ENCODE measurements at regions not wholly inside any gene's neighbourhood (a gene's known extent, or its start where the extent isn't known, plus 50 kb on each side); places are given as distances from the start of the nearest gene placed in this dataset.

DNA sequence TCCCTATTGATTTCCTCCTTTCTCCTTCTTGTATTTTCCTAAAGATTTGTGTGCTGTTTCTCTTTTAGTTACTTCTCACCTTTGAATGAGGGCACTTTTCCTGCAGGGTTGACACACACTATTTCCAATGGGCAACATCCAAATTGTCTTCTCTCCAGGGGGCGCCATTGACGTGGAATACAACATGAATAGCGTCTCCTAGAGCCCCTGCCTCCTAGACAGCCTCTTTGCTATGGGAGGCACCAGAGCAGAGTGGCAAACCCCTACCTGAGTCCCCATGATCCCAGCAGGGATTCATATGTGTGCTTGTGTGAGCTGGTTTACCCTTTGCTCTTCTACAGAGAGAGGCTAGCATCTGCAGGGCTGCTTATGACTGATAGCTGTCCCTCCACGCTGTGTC is 61.3 kb upstream of the ITSN2 start:
- H3K36me3 Mint-ChIP-seq (ENCODE audit: low read depth, unreplicated experiment) = no peaks in the 10 kb centered on the region
- H3K9me3 Mint-ChIP-seq (ENCODE audit: unreplicated experiment) = no peaks in the 10 kb centered on the region
- TF ChIP-seq, protein P1, sequence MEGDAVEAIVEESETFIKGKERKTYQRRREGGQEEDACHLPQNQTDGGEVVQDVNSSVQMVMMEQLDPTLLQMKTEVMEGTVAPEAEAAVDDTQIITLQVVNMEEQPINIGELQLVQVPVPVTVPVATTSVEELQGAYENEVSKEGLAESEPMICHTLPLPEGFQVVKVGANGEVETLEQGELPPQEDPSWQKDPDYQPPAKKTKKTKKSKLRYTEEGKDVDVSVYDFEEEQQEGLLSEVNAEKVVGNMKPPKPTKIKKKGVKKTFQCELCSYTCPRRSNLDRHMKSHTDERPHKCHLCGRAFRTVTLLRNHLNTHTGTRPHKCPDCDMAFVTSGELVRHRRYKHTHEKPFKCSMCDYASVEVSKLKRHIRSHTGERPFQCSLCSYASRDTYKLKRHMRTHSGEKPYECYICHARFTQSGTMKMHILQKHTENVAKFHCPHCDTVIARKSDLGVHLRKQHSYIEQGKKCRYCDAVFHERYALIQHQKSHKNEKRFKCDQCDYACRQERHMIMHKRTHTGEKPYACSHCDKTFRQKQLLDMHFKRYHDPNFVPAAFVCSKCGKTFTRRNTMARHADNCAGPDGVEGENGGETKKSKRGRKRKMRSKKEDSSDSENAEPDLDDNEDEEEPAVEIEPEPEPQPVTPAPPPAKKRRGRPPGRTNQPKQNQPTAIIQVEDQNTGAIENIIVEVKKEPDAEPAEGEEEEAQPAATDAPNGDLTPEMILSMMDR (IDR thresholded peaks at IDR 0.05; ENCODE audit: unreplicated experiment) = peak; percentile 33
- peak; percentile 82 for DNase-seq (ENCODE audit: low spot score)
- no peak overlapping the region for H3K4me3 Mint-ChIP-seq (ENCODE audit: unreplicated experiment)
- H3K27me3 Mint-ChIP-seq (ENCODE audit: unreplicated experiment) = no peaks in the 10 kb centered on the region
- no peaks in the 10 kb centered on the region for H3K4me1 Mint-ChIP-seq (ENCODE audit: unreplicated experiment)
- H3K27ac Mint-ChIP-seq (ENCODE audit: unreplicated experiment) = no peak overlapping the region

DNA sequence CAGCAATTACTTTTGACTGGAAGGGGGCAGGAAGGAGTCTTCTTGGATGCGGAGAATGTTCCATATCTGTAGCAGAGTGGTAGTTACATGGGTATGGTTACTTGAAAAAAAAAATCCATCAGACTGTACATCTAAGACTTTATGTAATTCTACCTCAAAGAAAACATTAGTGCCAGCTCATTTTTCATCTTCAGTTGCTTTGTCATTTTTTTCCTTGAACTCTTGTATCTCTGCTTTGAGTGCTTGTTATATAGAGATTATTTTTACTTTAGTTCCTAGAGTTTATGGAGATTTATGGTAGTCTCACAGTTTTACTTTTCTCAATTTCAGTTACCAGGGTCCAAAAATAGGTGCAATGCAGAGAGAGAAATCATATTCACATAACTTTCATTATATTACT is 60.0 kb upstream of the ITSN2 start:
- no peak for DNase-seq (ENCODE audit: low spot score)
- Mint-ChIP-seq H3K27ac (ENCODE audit: unreplicated experiment) (no peak overlapping the region), H3K36me3 (ENCODE audit: low read depth, unreplicated experiment) (no peaks in the 10 kb centered on the region), H3K4me3 (ENCODE audit: unreplicated experiment) (no peak overlapping the region), H3K4me1 (ENCODE audit: unreplicated experiment) (no peaks in the 10 kb centered on the region), H3K27me3 (ENCODE audit: unreplicated experiment) (no peaks in the 10 kb centered on the region), H3K9me3 (ENCODE audit: unreplicated experiment) (no peaks in the 10 kb centered on the region)
- TF ChIP-seq, protein P1 (IDR thresholded peaks at IDR 0.05; ENCODE audit: unreplicated experiment) = no peak

DNA sequence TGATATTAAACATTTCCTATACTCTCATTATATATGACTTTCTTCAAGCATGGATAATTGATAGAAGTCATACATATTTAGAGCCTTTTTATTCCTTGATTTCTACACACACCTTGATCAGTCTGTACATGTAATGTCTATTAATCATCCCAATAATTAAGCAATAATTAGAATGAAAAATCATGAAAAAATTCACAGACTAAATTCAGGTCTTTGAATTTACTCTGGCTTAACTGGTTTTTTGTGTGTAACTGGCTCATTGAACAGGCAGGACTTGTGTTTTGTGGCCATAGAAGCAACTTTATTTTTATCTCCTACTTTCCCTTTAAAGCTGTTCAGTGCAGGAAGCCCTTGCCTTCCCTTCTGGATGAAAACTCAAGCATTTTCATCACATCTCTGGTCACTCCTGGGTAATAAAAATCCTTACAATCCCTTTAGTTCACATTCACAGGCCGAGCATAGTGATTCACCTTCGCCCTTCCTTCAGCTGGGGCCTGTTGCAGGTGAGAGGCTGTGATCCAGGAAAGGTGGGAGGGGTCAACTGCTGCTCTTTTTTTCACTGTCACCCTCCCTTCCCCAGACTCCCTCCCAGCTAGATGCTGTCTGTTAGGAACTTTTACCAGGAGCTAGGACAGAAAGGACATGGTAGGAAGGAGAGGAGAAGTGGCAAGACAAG is 58.0 kb upstream of the ITSN2 start:
- no peak for DNase-seq (ENCODE audit: low spot score)
- TF ChIP-seq, protein P1 (IDR thresholded peaks at IDR 0.05; ENCODE audit: unreplicated experiment) = no peak
- no peak overlapping the region for H3K4me3 Mint-ChIP-seq (ENCODE audit: unreplicated experiment)
- H3K9me3 Mint-ChIP-seq (ENCODE audit: unreplicated experiment) = no peaks in the 10 kb centered on the region
- H3K36me3 Mint-ChIP-seq (ENCODE audit: low read depth, unreplicated experiment) = no peaks in the 10 kb centered on the region
- no peak overlapping the region for H3K27ac Mint-ChIP-seq (ENCODE audit: unreplicated experiment)
- H3K27me3 Mint-ChIP-seq (ENCODE audit: unreplicated experiment) = no peaks in the 10 kb centered on the region
- no peaks in the 10 kb centered on the region for H3K4me1 Mint-ChIP-seq (ENCODE audit: unreplicated experiment)

DNA sequence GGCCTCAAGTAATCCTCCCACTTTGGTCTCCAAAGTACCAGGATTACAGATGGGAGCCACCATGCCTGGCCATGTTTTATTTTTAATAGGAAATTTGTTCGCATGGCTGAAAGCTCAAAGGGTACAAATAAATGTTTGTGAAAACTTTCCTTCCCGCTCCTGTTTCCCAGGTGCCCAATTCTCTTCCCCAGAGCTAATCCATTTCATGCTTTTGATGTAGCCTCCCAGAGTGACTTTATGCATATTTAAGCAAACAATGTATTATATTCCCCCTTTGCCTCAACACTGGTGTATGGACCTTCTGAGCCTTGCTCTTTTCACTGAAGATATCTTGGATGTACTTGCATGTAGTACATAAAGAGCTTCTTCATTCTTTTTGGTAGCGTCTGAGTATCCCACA is 52.5 kb upstream of the ITSN2 start:
- no peaks in the 10 kb centered on the region for H3K9me3 Mint-ChIP-seq (ENCODE audit: unreplicated experiment)
- TF ChIP-seq, protein P1 (IDR thresholded peaks at IDR 0.05; ENCODE audit: unreplicated experiment) = no peak
- H3K36me3 Mint-ChIP-seq (ENCODE audit: low read depth, unreplicated experiment) = no peaks in the 10 kb centered on the region
- H3K27ac Mint-ChIP-seq (ENCODE audit: unreplicated experiment) = no peak overlapping the region
- no peak overlapping the region for H3K4me3 Mint-ChIP-seq (ENCODE audit: unreplicated experiment)
- H3K27me3 Mint-ChIP-seq (ENCODE audit: unreplicated experiment) = no peaks in the 10 kb centered on the region
- no peaks in the 10 kb centered on the region for H3K4me1 Mint-ChIP-seq (ENCODE audit: unreplicated experiment)
- no peak for DNase-seq (ENCODE audit: low spot score)

DNA sequence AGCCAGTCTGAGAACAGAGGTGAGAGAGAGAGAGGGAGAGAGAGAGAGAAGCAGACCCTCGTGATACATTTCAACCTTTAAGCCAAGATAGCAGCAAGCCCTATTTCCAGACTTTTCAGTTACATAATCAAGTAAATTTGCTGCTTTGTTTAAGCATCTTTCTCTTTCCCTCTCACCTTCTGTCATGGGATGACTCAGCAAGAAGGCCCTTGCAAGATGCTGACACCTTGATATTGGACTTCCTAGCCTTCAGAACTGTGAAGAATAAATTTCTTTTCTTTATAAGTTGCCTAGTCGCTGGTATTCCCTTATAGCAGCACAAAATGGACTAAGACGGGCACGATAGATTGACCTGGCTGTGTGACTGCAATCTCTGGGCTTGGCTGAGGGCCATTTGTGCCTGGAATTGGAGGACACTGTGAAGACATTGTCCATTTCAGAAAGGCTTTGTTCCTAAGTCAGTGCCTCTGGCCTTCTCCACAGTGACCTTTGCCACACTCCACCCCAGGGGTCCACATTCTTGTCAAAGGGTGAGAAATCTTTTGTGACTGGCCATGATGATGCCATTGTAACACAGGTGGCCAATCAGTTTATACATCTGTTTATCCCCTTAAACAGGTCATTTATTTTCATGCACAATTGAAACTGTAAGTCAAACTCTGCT is 51.3 kb upstream of the ITSN2 start:
- H3K9me3 Mint-ChIP-seq (ENCODE audit: unreplicated experiment) = no peaks in the 10 kb centered on the region
- H3K4me1 Mint-ChIP-seq (ENCODE audit: unreplicated experiment) = no peaks in the 10 kb centered on the region
- TF ChIP-seq, protein P1 (IDR thresholded peaks at IDR 0.05; ENCODE audit: unreplicated experiment) = no peak
- H3K27me3 Mint-ChIP-seq (ENCODE audit: unreplicated experiment) = no peaks in the 10 kb centered on the region
- DNase-seq (ENCODE audit: low spot score) = no peak
- H3K27ac Mint-ChIP-seq (ENCODE audit: unreplicated experiment) = no peak overlapping the region
- no peak overlapping the region for H3K4me3 Mint-ChIP-seq (ENCODE audit: unreplicated experiment)
- H3K36me3 Mint-ChIP-seq (ENCODE audit: low read depth, unreplicated experiment) = no peaks in the 10 kb centered on the region

All from endothelial cell (in vitro differentiated cells).